ENCODE measurements at regions not wholly inside any gene's neighbourhood (a gene's known extent, or its start where the extent isn't known, plus 50 kb on each side); places are given as distances from the start of the nearest gene placed in this dataset.

DNA sequence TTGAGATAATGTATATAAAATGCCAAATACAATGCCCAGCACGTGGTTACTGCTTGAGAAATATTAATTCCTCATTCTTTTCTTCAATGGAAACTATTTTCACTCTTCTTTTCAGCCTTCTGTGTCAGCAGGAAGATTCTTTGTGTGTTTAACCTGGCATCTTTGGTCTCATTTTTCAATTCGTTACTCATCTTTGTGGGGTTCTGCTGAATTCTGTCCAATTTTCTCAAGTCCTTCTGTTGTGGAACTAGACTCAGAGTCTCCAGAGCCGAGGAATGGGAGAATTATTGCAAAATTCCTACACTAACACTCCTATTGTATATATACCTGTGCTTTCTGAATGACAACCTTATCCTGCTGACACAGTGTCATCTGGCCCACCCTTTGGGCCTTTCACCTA is 96.8 kb upstream of the RGMA start:
- Histone ChIP-seq H3K27ac (ENCODE audit: low read depth, low read length) (no peak overlapping the region), H2AFZ (ENCODE audit: low read length) (no peak overlapping the region), H4K91ac (replicated peaks; ENCODE audit: insufficient read length, low read length) (no peak overlapping the region), H4K20me1 (replicated peaks in 1 of 2; ENCODE audit: control insufficient read depth in 1 of 2, insufficient read depth in 2 of 2, low read length in 2 of 2) (no peaks in the 10 kb centered on the region), H2AK5ac (ENCODE audit: low read depth, low read length) (no peak overlapping the region), H2BK120ac (replicated peaks; ENCODE audit: low read depth, low read length) (no peak overlapping the region), H2BK12ac (ENCODE audit: low read depth, low read length) (no peak overlapping the region), H2BK15ac (ENCODE audit: low read length) (no peak overlapping the region), H4K5ac (ENCODE audit: insufficient read length, low read depth, low read length) (no peak overlapping the region), H3K36me3 (ENCODE audit: control insufficient read depth in 2 of 4, insufficient read depth in 4 of 4, low read length in 3 of 4) (no peaks in the 10 kb centered on the region), H3K18ac (ENCODE audit: extremely low read depth, low read length) (no peak overlapping the region), H3K79me1 (ENCODE audit: low read depth, low read length) (no peaks in the 10 kb centered on the region), H3K79me2 (ENCODE audit: control insufficient read depth in 1 of 2, insufficient read depth in 2 of 2, low read length in 2 of 2) (no peaks in the 10 kb centered on the region), H3K9me3 (ENCODE audit: insufficient read depth in 2 of 2, low read depth in 1 of 2, low read length in 1 of 2) (no peaks in the 10 kb centered on the region), H4K8ac (ENCODE audit: extremely low read depth, insufficient read depth, low read length) (no peak overlapping the region), H3K4me1 (replicated peaks in 1 of 4; ENCODE audit: control insufficient read depth in 3 of 4, insufficient read depth in 4 of 4, low read length in 3 of 4) (peaks cover 8 to 24% (median 18%) of the 10 kb centered on the region in 4 experiments), H3K56ac (replicated peaks; ENCODE audit: insufficient read length, low read depth, low read length) (no peak overlapping the region), H3K4ac (replicated peaks; ENCODE audit: insufficient read length, low read depth, low read length) (no peak overlapping the region), H3K4me2 (ENCODE audit: insufficient read depth in 1 of 2, low read depth in 2 of 2, low read length in 2 of 2) (no peak overlapping the region), H3K23ac (ENCODE audit: insufficient read length) (no peak overlapping the region), H3K27me3 (replicated peaks in 1 of 4; ENCODE audit: control insufficient read depth in 3 of 4, extremely low read depth in 1 of 4, insufficient read depth in 3 of 4, low read length in 3 of 4) (0 out of 7 replicates have a peak, but pooled peaks cover 0 to 2% (median 0%) of the 10 kb centered on the region in 4 experiments), H3K9ac (replicated peaks in 1 of 4; ENCODE audit: extremely low read depth in 1 of 4, low read depth in 3 of 4, low read length in 3 of 4) (no peak overlapping the region), H3K14ac (ENCODE audit: insufficient read length) (no peak overlapping the region), H3K4me3 (ENCODE audit: extremely low read depth in 1 of 4, insufficient read depth in 2 of 4, low read depth in 3 of 4, low read length in 4 of 4) (no peak overlapping the region), H2BK20ac (ENCODE audit: low read length) (no peak overlapping the region), H3K23me2 (ENCODE audit: low read depth, low read length) (no peaks in the 10 kb centered on the region; the same call in 1 of the 2 replicates), H2BK5ac (ENCODE audit: low read depth, low read length) (no peak overlapping the region)
- FAIRE-seq = no peak
- ChIA-PET POLR2A (ENCODE audit: partially characterized antibody) (no interaction called here), CTCF (ENCODE audit: partially characterized antibody) (no interaction called here)
- 83% methylated on average over 3 of the region's 3 CpGs; no CpG with 5 or more reads in 1 of the 2 experiments for WGBS, 2 experiments (ENCODE audit: extremely low coverage in 1 of 2, insufficient coverage in 1 of 2, insufficient read length in 1 of 2, insufficient replicate concordance in 2 of 2, low coverage in 1 of 2, low lambda C conversion rate in 2 of 2, missing lambda C conversion rate in 1 of 2)
- DNase-seq (ENCODE audit: low read depth in 1 of 2, low spot score in 2 of 2) = no peak
- no peak for TF ChIP-seq TBP (IDR thresholded peaks at IDR 0.05; ENCODE audit: low read depth, low read length)
- TF ChIP-seq CTBP2 (IDR thresholded peaks at IDR 0.05; ENCODE audit: borderline replicate concordance, insufficient read depth, insufficient read length, low read length) = no peak
- TF ChIP-seq POU5F1 (IDR thresholded peaks at IDR 0.05; ENCODE audit: low read depth, low read length) = no peak
- TF ChIP-seq, protein P1, sequence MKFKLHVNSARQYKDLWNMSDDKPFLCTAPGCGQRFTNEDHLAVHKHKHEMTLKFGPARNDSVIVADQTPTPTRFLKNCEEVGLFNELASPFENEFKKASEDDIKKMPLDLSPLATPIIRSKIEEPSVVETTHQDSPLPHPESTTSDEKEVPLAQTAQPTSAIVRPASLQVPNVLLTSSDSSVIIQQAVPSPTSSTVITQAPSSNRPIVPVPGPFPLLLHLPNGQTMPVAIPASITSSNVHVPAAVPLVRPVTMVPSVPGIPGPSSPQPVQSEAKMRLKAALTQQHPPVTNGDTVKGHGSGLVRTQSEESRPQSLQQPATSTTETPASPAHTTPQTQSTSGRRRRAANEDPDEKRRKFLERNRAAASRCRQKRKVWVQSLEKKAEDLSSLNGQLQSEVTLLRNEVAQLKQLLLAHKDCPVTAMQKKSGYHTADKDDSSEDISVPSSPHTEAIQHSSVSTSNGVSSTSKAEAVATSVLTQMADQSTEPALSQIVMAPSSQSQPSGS (IDR thresholded peaks at IDR 0.05; ENCODE audit: low read length) = no peak
- no peak for TF ChIP-seq NANOG (IDR thresholded peaks at IDR 0.05; ENCODE audit: insufficient read depth, low read depth, low read length, poor library complexity, severe bottlenecking)
- TF ChIP-seq NRF1 (IDR thresholded peaks at IDR 0.05; ENCODE audit: low read depth, low read length) = no peak
- TF ChIP-seq EZH2 (IDR thresholded peaks at IDR 0.05; ENCODE audit: low read depth, low read length, severe bottlenecking) = no peak
- TF ChIP-seq TAF1 (IDR thresholded peaks at IDR 0.05; ENCODE audit: low read depth, low read length) = no peak
- no peak for TF ChIP-seq POLR2AphosphoS5 (IDR thresholded peaks at IDR 0.05; ENCODE audit: low read depth, low read length)
- no peak for TF ChIP-seq KDM1A (IDR thresholded peaks at IDR 0.05; ENCODE audit: borderline replicate concordance, low read length)
- no peak for TF ChIP-seq RBBP5 (IDR thresholded peaks at IDR 0.05; ENCODE audit: borderline replicate concordance, low read depth, low read length)
- no peak for TF ChIP-seq RXRA (IDR thresholded peaks at IDR 0.05; ENCODE audit: insufficient read depth, low read depth, low read length)

Measured in H1 (cell line).